SK-N-SH (cell line): ENCODE measurements at regions not wholly inside any gene's neighbourhood (a gene's known extent, or its start where the extent isn't known, plus 50 kb on each side); places are given as distances from the start of the nearest gene placed in this dataset.

Experiments
- CTCF ChIA-PET: fragments of 300-600, 350-600 bp; formaldehyde crosslinking; extraction: SDS; loops from one replicate; lab custom pipeline; 2021; lab: Yijun Ruan, JAX
- POLR2A ChIA-PET: fragments of 350-600 bp; sonication (Branson Sonifier 250); formaldehyde crosslinking; extraction: SDS; loops from one replicate; lab custom pipeline; 2020; ENCODE audit warnings: antibody characterized with exemption, inconsistent platforms; lab: Yijun Ruan, JAX
- DNase-seq: peaks from one replicate; pipeline ENCODE4 v3.0.0; 2012
- H2AFZ ChIP-seq: fragments of 200-600 bp; sonication (generic); 2 replicates; pipeline ENCODE4 v1.8.1; 2016; ENCODE audit warnings: antibody characterized with exemption, mild to moderate bottlenecking, low read depth
- H3F3A ChIP-seq: fragments of 200-600 bp; sonication (generic); replicated peaks from 2 replicates; pipeline ENCODE3; 2016; ENCODE audit warnings: antibody characterized with exemption, mild to moderate bottlenecking; ENCODE audit not compliant: insufficient read depth
- H3K27ac ChIP-seq, 2 experiments: fragments of 200-500 bp in 1 of 2; fragments of 200-600 bp in 1 of 2; sonication (Bioruptor generic) in 1 of 2; sonication (generic), shearing (Covaris generic) in 1 of 2; 2 replicates each; pipeline versions ENCODE4 v1.5.1 to v1.6.1; 2014 to 2016; ENCODE audit warnings: low read depth in 2 of 2, inconsistent platforms in 1 of 2, low read length in 1 of 2, mild to moderate bottlenecking in 1 of 2, mixed read lengths in 1 of 2
- H3K27me3 ChIP-seq: fragments of 200-600 bp; sonication (generic), shearing (Covaris generic); 2 replicates; pipeline ENCODE4 v1.6.1; 2016; ENCODE audit warnings: mixed run types; ENCODE audit not compliant: insufficient read depth
- H3K36me3 ChIP-seq, 2 experiments: fragments of 200-500 bp in 1 of 2; fragments of 200-600 bp in 1 of 2; sonication (Bioruptor generic) in 1 of 2; sonication (generic) in 1 of 2; replicated peaks in 1 of 2; 2 replicates each; pipeline versions ENCODE3 to v1.5.1; 2014 to 2016; ENCODE audit warnings: low read length in 1 of 2, mild to moderate bottlenecking in 1 of 2; ENCODE audit not compliant: insufficient read depth in 2 of 2, control insufficient read depth in 1 of 2
- H3K4me1 ChIP-seq, 2 experiments: fragments of 200-500 bp in 1 of 2; fragments of 200-600 bp in 1 of 2; sonication (Bioruptor generic) in 1 of 2; sonication (generic), shearing (Covaris generic) in 1 of 2; 2 replicates each; pipeline versions ENCODE4 v1.5.1 to v1.6.1; 2014 to 2016; ENCODE audit warnings: low read depth in 1 of 2, low read length in 1 of 2, mixed run types in 1 of 2; ENCODE audit not compliant: insufficient read depth in 2 of 2, control insufficient read depth in 1 of 2
- H3K4me2 ChIP-seq: fragments of 200-600 bp; sonication (generic), shearing (Covaris generic); 2 replicates; pipeline ENCODE4 v1.6.1; 2017; ENCODE audit warnings: mixed run types
- H3K4me3 ChIP-seq, 2 experiments: fragments of 200-500 bp in 1 of 2; fragments of 200-600 bp in 1 of 2; sonication (Bioruptor generic) in 1 of 2; sonication (generic), shearing (Covaris generic) in 1 of 2; 2 replicates each; pipeline versions ENCODE4 v1.5.1 to v1.8.1; 2014 to 2016; ENCODE audit warnings: low read depth in 2 of 2, inconsistent platforms in 1 of 2, low read length in 1 of 2, mild to moderate bottlenecking in 1 of 2, mixed read lengths in 1 of 2, moderate library complexity in 1 of 2
- H3K79me2 ChIP-seq: fragments of 200-600 bp; sonication (generic); 2 replicates; pipeline ENCODE4 v1.8.1; 2017; ENCODE audit warnings: mild to moderate bottlenecking; ENCODE audit not compliant: insufficient read depth
- H3K9ac ChIP-seq: fragments of 200-600 bp; sonication (generic); 2 replicates; pipeline ENCODE4 v1.6.1; 2017; ENCODE audit warnings: mixed run types
- H3K9me2 ChIP-seq: fragments of 200-600 bp; sonication (generic); 2 replicates; pipeline ENCODE4 v1.6.1; 2017; ENCODE audit warnings: mixed run types
- H3K9me3 ChIP-seq: fragments of 200-600 bp; sonication (generic); 2 replicates; pipeline ENCODE4 v1.6.1; 2017; ENCODE audit warnings: mixed run types, mild to moderate bottlenecking, moderate library complexity
- H4K20me1 ChIP-seq: fragments of 200-600 bp; sonication (generic); 2 replicates; pipeline ENCODE4 v1.6.1; 2017; ENCODE audit warnings: mild to moderate bottlenecking, mixed run types; ENCODE audit not compliant: insufficient read depth
- CHD2 ChIP-seq: fragments of 150-350 bp; IDR thresholded peaks from 2 replicates; pipeline ENCODE4 v1.6.1; 2018; ENCODE audit warnings: low read length; ENCODE audit not compliant: partially characterized antibody
- EP300 ChIP-seq, 2 experiments: IDR thresholded peaks; 2 replicates each; pipeline versions ENCODE4 v1.4.0 to v1.6.1; 2012; ENCODE audit warnings: borderline replicate concordance in 1 of 2, low read depth in 1 of 2, low read length in 1 of 2
- EZH2phosphoT487 ChIP-seq: fragments of 200-600 bp; sonication (generic); IDR thresholded peaks from 2 replicates; pipeline ENCODE4 v1.6.1; 2017; ENCODE audit warnings: low read depth, mixed run types, mild to moderate bottlenecking, antibody characterized with exemption, moderate library complexity, borderline replicate concordance
- FOSL2 ChIP-seq: IDR thresholded peaks from 2 replicates; pipeline ENCODE4 v1.4.0; 2012; ENCODE audit warnings: low read depth, mild to moderate bottlenecking, moderate library complexity, borderline replicate concordance
- FOXJ3 ChIP-seq: sonication (generic); formaldehyde crosslinking; IDR thresholded peaks from 2 replicates; pipeline ENCODE4 v1.5.1; 2020; ENCODE audit warnings: mild to moderate bottlenecking, missing genetic modification reagents
- GABPA ChIP-seq: IDR thresholded peaks from 2 replicates; pipeline ENCODE4 v1.4.0; 2012; ENCODE audit warnings: low read depth, mild to moderate bottlenecking
- GATA2 ChIP-seq: sonication (generic); formaldehyde crosslinking; IDR thresholded peaks from 2 replicates; pipeline ENCODE4 v1.5.0; 2020; ENCODE audit warnings: mild to moderate bottlenecking, missing genetic modification reagents
- IRF3 ChIP-seq: fragments of 150-350 bp; IDR thresholded peaks from 2 replicates; pipeline ENCODE4 v1.6.1; 2016; ENCODE audit warnings: mild to moderate bottlenecking, low read depth, low read length
- MEF2A ChIP-seq: IDR thresholded peaks from 2 replicates; pipeline ENCODE4 v1.4.0; 2012; ENCODE audit warnings: low read depth, borderline replicate concordance
- PBX3 ChIP-seq: IDR thresholded peaks from 2 replicates; pipeline ENCODE4; 2012
- RAD21 ChIP-seq: IDR thresholded peaks from 2 replicates; pipeline ENCODE4 v1.6.1; 2012; ENCODE audit warnings: mild to moderate bottlenecking, low read length
- REST ChIP-seq: IDR thresholded peaks from 2 replicates; pipeline ENCODE4 v1.6.1; 2012; ENCODE audit warnings: mild to moderate bottlenecking, low read depth, low read length, moderate library complexity
- RXRA ChIP-seq: IDR thresholded peaks from 2 replicates; pipeline ENCODE4 v1.4.0; 2012; ENCODE audit warnings: low read depth, mild to moderate bottlenecking, borderline replicate concordance
- SMC3 ChIP-seq: IDR thresholded peaks from 2 replicates; pipeline ENCODE4 v1.6.1; 2012; ENCODE audit warnings: low read depth, low read length, improper control_type of control experiment
- TEAD4 ChIP-seq: IDR thresholded peaks from 2 replicates; pipeline ENCODE4 v1.4.0; 2012; ENCODE audit warnings: mild to moderate bottlenecking, borderline replicate concordance; ENCODE audit not compliant: insufficient read depth
- WGBS: methylation state at CpG from one replicate; pipeline ENCODE4 v1.1.6; 2017; ENCODE audit warnings: low lambda C conversion rate; 5-methylcytosine and 5-hydroxymethylcytosine counted together

DNA sequence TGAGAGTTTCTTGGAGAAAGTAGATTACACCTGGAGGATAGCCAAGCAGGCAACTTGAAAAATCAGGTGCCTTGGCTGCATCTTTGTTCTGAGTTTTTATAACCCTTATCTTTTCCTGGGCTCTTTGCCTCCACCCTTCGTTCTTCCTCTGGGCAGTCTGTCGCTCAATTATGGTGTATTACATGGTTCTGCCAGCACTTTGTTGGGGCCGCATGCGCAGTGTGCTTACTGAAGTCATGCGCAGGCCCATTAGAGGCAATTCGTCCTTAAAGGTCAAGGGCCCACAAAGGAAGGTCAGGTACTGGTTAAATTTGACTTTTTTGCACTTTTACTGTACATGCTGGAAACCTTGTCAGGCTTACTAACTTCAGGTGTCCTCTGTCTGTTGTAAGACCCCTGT is 761.9 kb upstream of the SLITRK5 start:
- Histone ChIP-seq H3K27me3 (no peaks in the 10 kb centered on the region), H3K4me2 (no peak overlapping the region; the same call in 1 of the 2 replicates), H3K79me2 (no peaks in the 10 kb centered on the region), H3K27ac (no peak overlapping the region), H3K4me1 (no peaks in the 10 kb centered on the region), H3K9ac (no peak overlapping the region), H3K9me2 (no peaks in the 10 kb centered on the region), H3K4me3 (no peak overlapping the region), H3K36me3 (no peaks in the 10 kb centered on the region), H3F3A (no peaks in the 10 kb centered on the region), H2AFZ (no peak overlapping the region), H3K9me3 (no peaks in the 10 kb centered on the region), H4K20me1 (no peaks in the 10 kb centered on the region)
- 58% methylated on average over 6 of the region's 6 CpGs for whole genome bisulfite sequencing
- ChIA-PET POLR2A (no interaction called here), CTCF (no interaction called here)
- TF ChIP-seq PBX3 (no peak), SMC3 (no peak), MEF2A (no peak), EZH2phosphoT487 (no peak), GATA2 (CRISPR knock-in tag) (no peak), RAD21 (no peak), TEAD4 (no peak), CHD2 (no peak), EP300 (IDR thresholded peaks at IDR 0.05; ENCODE audit: borderline replicate concordance in 1 of 2, low read depth in 1 of 2, low read length in 1 of 2) (no peak), FOXJ3 (no peak), IRF3 (no peak), FOSL2 (no peak), RXRA (no peak), GABPA (no peak), REST (no peak)
- no peak for DNase-seq
